Stimulated activated CD4-positive, alpha-beta T cell treated with anti-CD3 and anti-CD28 coated beads, Interleukin-15, amount 100 ng/mL, for 24 hours (primary cell): ENCODE measurements at regions not wholly inside any gene's neighbourhood (a gene's known extent, or its start where the extent isn't known, plus 50 kb on each side); places are given as distances from the start of the nearest gene placed in this dataset.

Experiments used
- DNase-seq: peaks from one replicate; pipeline ENCODE4 v3.0.0-alpha.2; 2020

DNA sequence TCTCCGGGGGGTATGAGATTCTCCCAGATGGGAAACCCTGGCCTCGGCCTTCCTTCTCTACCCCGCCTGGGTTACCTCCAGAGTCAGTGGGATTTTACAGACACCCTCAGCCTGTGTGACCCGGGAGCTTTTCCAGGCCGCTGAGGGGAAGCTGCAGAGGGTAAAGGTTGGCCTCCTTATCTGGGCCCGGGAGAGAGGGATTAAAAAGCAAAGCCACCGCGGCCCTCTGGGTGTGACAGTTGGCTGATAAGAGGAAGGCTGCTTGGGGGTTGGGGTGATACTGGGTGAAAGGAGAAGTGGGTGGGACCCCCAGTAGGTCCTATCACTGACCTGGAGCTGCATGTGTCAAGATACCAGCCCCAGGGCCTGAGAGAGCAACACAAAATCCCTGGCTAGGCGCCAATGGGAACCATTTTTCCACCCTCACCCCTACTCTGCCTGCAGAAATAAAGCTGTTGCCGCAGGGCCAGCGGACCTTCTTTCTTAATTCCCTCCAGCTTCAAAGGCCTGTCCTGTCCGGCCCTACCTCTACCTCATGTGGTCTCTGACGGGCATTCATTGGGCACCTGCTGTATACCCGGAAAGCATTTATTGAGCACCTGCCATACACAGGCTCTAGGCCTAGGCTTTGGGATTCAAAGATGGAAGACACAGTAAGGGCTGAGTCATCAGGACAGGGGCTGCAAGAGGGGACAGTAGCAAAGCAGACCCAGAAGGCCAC, 77.6 kb upstream of the GSE1 start:
- DNase-seq = no peak

GRCh38 chr16:85536073-85536410, 77.1 kb upstream of the GSE1 start:
- DNase-seq = no peak

GRCh38 chr16:85536411-85537330, 76.5 kb upstream of the GSE1 start:
- DNase-seq = no peak

DNA sequence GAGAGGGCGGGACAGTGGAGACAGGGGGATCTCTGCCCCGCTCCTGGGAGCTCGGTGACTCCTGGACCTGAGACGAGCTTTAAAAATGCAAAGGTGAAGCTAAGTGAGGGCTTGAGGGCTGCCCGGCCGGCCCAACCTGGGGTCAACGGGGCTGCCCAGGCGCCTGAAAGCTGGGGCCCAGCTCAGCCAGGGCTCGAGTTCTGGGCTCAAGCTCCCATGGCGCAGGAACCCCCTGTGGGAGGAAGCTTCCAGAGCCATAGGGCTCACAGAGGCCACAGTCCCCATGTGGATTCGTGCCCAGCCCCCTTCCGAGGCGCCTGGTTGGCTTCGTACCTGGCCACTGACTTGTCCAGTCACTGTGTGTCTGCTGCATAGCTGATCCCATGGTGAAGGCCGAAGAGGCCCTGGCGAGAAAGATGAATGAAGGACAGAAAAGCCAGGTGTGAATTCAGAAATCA, 75.8 kb upstream of the GSE1 start:
- no peak for DNase-seq

DNA sequence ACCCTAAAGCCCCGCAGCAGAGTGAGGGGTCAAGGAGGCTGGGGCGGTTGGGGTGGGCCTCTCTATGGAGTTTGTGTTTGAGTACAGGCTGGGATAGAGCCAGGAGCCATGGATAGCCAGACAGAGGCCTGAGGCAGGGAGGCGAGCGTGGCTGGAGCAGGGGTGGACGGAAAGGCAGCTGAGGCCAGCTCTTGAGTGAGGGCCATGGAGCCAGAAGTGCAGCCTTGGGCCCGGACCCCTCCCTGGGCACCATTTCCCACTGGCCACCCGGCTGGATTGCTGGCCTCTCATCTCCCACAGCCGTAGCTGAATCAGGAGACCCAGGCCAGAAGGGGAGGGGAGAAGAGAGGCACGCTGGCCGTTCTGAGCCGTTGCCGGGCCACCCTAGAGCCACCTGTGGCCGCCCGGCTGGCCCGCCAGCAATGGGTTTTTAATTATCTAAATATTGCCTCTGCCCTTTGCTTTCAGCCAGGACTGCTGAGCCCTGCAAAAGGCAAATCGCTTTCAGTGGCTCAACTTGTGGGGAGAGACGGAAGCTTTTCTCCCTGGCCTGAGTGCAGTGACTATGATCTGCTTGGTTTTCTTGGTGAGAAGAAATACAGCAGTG, 75.2 kb upstream of the GSE1 start:
- no peak for DNase-seq

DNA sequence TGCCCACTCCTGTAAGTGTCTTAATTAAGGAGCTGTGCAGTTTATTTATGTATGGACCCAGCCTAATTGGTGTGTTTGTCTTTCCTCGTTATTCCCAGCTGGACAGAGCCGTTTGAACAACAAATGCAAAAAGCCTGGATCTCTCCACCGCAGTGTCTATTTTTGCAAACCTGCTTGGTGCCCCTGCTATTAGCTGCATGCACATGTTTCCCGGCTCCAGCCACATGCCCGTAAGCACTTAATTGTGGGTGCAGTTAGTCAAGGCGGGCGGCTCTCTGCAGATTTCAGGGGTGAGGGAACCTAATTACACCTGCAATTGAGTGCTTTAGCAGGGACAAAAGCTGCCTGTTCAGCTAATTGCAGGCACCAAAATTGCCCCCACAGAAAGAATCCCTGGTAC, 74.0 kb upstream of the GSE1 start:
- no peak for DNase-seq

GRCh38 chr16:85539629-85540291, 73.4 kb upstream of the GSE1 start:
- DNase-seq = no peak

DNA sequence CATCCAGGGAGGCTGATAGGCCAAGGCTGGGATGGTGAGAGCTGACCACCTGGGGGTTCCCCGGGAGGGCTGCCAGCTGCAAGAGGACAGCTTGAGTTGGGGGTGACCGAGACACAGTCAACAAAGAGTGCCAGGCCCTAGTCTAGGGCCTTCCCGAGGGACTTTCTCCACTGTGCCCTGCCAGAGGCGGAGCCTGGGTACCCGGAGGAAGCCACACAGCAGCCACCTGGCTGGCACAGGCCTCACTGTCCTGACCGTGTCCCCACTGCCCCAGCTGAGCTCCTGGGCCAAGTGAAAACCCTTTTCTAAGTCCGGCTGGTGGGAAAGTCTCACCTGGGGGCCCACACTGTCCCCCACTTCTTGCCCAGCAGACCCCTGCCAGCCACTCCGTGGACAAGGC, 71.9 kb upstream of the GSE1 start:
- no peak for DNase-seq

- no peak for DNase-seq
These were observed 71.5 kb upstream of the GSE1 start for GRCh38 chr16:85541619-85541979.

DNA sequence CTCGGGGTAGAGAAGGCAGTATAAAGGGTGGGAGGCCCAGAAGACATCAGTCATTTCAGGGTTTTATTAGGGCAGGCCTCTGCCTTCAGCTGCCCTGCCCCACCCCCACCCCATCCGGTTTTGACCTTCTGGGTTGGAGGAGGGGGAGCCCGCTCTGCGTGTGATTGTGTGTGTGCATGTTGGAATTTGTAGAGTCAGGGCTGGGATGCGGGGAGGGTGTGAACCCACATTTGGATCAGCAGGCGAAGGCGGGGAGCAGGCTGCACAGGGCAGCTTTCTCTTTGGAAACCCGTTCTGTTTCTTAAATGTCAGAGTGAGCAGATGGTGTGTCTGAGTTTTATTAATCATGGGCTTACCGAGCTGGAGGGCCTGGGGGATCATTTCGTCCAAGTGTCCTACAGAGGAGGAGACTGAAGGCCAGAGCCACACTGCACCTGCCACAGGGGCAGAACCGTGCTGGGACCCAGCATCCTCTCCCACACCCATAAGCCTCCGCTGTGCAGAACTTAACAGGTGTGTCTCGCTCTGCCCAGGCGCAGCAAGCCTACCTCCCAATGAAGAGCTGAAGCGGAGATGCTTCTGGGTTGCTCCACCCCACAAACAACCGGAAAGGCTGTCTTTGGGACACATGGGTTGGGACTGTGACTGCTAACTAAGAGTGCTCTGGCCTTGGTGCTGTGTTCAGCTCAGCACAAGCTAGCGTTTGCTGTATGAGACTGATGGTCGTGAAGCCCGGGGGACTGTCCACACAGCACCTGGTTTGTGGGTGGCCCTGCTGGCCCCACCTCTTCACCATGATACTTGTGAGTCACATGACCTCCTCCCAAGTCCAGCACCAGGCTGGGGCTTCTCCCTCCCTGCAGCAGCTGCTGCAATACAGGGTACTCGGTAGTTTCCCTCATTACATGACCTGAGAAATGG, 70.9 kb upstream of the GSE1 start:
- DNase-seq = no peak

DNA sequence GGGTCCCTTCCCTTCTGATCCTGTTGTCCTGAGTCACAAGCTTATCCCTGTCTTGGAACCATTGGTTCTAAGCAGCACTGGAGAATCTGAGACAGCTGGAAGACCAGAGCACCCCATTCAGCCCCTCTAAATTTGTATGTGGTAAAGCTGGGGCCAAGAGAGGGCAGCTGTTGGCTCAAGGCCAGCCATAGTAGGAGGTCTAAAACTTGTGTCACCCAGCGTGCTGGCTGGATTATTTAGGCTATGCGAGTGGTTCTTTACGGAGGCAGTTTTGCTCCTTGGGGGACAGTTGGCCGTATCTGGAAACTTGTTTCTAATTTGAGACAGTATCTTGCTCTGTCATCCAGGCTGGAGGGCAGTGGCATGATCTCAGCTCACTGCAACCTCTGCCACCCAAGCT, 69.6 kb upstream of the GSE1 start:
- no peak for DNase-seq

GRCh38 chr16:85544016-85544415, 69.1 kb upstream of the GSE1 start:
- DNase-seq = no peak

GRCh38 chr16:85544668-85545067, 68.5 kb upstream of the GSE1 start:
- no peak for DNase-seq

- DNase-seq = no peak
These were observed 67.8 kb upstream of the GSE1 start for GRCh38 chr16:85545227-85545818.

- DNase-seq = no peak
These were observed 66.3 kb upstream of the GSE1 start for GRCh38 chr16:85546585-85547447.

DNA sequence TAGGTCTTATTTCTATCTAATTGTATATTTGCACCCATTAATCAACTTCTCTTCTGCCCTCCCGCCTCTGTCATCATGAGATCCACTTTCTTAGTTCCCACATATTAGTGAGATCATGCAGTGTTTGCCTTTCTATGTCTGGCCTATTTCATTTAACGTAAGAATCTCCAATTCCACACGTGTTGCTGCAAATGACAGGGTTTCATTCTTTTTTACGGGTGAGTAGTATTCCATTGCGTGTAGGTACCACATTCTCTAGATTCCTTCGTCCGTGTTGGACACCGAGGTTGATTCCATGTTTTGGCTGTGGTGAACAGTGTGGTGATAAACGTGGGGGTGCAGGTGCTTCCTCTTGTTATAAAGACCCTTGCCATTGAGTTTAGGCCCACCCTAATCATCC, 64.7 kb upstream of the GSE1 start:
- no peak for DNase-seq

GRCh38 chr16:85549766-85550421, 63.2 kb upstream of the GSE1 start:
- no peak for DNase-seq

- DNase-seq = no peak
These were observed 62.7 kb upstream of the GSE1 start for GRCh38 chr16:85550422-85550864.

GRCh38 chr16:85550953-85551924, 61.9 kb upstream of the GSE1 start:
- no peak for DNase-seq
